GM19025 (cell line): ENCODE measurements at regions not wholly inside any gene's neighbourhood (a gene's known extent, or its start where the extent isn't known, plus 50 kb on each side); places are given as distances from the start of the nearest gene placed in this dataset.
"Not testable (repeated sequence)": the region's sequence is repeated elsewhere in the genome, so short reads cannot be mapped to it uniquely, and the experiment has no call there.

Experiments used
- ATAC-seq: cut with Tn5 transposase; IDR thresholded peaks from one replicate; pipeline ENCODE4 v1.9.1; 2021; ENCODE audit warnings: mild to moderate bottlenecking, low read depth, moderate library complexity; ENCODE audit not compliant: unreplicated experiment

DNA sequence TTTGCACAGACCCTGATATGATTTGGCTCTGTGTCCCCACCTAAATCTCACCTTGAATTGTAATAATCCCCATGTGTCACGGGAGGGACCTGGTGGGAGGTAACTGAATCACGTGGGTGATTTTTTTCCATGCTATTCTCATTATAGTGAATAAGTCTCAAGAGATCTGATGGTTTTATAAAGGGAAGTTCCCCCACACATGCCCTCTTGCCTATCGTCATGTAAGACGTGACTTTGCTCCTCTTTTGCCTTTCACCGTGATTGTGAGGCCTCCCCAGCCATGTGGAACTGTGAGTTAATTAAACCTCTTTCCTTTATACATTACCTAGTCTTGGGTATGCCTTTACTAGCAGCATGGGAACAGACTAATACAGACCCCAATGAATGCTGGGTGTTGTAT lies 347.4 kb downstream of the TUSC7 start:
- ATAC-seq = not testable (repeated sequence)

DNA sequence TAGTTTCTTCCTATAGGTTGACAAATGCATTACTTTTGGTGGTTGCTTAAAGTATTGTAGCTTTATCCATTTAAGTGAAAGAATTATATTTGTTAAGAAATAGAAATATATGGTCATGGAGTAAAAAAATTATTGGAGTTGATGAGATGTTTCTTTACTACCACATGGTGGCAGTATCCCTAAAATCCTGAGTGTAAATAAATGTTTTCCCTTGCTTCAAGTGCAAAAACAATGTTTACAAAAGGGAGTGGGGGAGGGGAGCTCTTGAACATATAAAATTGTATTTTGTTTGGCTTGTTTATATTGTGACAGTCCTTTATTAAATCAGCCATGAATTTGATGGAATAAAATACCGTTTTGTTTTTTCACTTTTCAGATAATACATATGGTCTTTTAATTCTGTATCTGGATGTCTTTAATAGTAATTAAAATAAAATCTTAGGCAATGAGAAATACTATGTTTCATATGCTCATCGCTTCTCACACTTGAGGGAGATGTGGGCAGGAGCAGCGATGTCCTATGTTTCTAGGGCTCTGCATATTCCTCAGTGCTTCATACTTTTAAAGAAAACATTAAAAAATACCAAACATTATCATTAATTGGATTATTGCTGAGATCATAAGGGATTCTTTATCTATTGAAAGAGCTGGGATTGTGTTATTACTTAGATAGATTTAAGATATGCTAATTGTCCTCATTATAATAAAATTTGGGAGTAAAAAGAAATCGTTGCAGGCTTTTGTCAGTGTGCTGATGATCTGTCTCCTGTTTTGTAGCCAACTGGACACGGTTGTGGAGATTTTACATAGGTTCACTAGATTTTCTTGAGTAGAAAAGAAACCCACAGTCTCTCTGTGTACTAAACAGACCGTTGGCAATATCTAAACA lies 349.7 kb downstream of the TUSC7 start:
- ATAC-seq = no peak

DNA sequence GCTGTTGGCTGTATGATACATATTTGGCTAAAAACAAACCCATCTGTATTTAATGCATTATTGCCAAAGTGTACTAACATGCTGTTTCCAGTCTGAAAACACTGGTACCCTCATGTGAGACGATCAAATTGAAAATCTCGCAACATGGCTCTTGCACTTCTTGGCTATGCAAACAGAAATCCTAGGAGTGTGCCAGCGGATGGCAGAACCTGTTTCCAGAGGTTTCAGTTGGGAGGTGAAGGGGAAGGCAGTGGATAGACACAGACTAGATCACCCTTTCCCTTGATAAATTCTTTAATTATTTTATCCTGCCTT lies 350.3 kb downstream of the TUSC7 start:
- ATAC-seq = no peak

DNA sequence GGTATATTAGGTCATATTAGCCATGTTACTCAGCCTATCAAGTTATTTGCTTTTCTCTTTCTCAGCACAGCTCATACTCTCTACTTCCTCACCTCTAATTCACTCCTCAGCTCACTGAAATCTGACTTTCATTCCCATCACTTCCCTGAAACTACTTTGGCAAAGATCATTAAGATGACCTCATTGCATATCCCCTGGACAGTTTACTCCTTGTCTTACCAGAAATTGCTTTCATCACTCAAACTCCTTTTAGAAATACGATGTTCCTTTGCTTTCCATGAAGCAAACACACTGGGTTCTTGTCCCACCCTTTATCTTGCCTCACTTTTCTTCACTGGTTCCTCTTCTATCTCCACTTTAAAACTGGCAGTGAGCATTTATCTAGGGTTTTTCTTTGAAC lies 354.4 kb downstream of the TUSC7 start:
- no peak for ATAC-seq

DNA sequence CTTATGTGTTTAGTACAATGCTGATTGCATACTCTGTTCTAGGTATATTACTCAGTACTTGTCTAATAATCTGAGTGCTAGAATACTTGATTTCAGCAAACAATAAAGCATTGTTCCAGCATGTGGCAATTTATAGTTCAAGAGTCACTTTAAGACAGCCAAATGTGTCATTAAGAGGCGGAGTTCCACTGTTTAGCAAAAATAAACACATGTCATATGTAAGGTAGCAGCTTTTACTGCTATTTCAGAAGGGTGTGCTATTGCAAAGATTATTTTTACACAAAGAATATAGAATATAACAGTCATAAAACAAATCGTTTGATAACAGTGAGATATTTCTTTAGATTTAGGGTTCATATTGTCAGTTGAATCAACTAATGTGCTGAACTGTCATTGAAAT lies 358.7 kb downstream of the TUSC7 start:
- no peak for ATAC-seq

DNA sequence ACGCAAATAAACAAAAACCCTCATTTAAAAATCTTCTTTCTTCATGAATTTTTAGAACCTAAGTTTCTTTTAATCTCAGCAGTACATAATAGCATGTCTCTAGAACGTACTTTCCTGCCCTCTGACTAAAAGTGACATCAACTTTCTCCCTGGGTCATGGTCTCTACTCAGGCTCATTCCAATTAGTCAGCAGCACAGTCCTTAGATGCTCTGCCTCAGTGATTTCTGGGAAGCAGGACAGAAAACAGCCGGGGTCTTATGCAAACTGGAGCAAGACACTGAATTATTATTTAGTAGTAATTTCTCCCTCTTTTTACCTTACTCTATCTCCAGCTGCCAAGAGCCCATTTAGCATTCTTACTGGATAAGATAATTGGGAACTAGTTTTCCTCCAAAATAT lies 365.2 kb downstream of the TUSC7 start:
- no peak for ATAC-seq

DNA sequence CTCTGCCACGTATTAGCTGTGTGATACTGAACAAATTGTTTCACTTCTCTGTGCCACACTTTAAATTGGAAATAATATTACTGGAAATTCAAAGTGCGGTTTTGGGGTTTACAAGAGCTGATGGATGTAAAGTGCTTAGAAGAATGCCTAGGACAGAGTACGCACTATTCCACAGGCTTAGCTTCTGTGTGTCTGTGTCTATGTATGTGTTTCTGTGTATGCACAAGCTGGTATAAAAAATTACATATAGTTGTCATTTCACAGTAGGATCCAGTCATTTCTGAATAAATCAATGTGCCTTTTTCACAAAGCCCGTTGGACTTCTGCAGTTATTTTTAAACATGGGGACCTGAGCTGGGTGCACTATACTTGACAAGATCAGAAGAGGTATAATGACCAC lies 370.4 kb downstream of the TUSC7 start:
- ATAC-seq = no peak

DNA sequence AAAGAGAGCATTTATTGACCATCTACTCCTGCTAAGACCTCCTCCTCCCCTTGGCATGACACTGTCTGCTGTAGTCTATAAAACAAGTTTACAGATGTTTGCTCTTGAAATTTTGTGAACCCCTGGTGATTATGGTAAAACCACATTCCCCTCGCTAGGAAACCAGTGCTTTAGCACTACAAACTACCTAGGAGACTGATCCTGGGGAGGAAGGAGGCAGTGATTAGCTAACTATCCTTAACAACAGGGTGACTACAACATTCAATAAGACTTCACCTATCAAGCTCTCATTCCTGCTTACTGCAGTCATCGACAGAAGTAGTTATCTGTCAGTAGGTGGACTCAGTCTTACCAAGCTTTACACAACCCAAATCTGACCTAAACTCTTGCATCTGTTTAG lies 371.3 kb downstream of the TUSC7 start:
- ATAC-seq = no peak

DNA sequence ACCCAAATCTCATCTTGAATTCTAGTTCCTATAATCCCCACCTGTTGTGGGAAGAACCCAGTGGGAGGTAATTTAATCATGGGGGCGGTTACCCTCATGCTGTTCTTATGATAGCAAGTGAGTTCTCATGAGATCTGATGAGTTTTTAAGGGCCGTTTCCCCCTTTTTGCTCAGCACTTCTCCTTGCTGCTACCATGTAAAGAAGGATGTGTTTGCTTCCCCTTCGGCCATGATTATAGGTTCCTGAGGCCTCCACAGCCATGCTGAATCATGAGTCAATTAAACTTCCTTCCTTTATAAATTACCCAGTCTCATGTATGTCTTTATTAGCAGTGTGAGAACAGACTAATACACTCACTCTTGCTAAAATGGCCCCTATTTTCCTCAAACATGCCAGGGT lies 374.7 kb downstream of the TUSC7 start:
- no peak for ATAC-seq

DNA sequence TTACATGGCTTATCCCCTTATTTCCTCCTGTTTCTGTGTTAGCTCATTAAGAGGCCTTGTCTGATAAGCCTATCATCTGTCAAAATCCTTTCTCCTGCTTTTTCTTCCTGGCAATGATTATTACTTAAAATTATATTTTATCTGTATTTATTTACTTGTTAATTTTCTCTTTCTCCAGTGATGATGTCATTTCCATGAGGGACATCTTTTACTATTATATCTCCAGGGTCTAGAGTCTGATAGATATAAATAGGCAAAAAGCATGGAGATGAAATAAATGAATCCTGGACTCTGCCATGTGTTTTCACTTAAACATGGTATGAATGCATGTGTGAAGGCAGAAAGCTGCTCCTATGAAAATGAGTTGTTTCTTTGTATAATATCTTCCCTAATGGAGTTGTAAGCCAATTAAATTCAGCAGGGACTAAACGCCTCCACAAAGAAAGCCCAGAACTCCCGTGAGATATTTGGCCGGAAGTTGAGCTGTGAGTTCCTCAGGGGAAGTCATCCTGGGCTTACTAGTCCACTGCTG lies 375.2 kb downstream of the TUSC7 start:
- no peak for ATAC-seq

DNA sequence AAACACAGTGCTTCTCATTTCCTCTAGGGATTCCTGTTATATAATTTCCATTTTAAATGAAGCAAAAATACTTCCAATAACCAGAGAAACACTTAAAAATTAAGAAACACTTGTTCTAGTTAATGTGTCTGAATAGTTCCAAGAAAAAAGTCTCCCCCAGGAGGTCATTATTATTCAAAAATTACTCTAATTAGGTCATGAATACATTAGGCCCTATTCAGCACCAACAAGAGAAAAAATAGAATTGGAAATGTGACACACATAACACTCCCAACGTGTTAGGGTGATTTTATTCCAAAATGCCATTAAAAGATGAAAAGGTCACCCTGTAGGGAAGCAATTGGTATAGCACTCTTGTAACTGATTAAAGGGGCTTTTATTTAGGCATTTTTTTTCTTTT lies 382.1 kb downstream of the TUSC7 start:
- no peak for ATAC-seq

DNA sequence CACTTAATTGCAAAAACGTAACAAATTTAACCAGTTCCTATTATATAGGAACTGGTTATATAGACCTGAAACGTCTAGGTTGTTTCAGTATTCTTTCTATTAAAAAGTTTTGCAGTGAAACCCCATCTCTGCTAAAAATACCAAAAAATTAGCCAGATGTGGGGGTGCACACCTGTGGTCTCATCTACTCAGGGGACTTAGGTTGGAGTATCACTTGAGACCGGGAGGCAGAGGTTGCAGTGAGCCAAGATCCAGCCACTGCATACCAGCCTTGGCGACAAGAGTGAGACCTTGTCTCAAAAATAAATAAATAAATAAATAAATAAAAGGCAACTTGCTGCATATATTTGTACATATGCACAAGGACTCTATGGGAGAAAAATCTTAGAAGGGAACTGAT lies 387.0 kb downstream of the TUSC7 start:
- no peak for ATAC-seq

DNA sequence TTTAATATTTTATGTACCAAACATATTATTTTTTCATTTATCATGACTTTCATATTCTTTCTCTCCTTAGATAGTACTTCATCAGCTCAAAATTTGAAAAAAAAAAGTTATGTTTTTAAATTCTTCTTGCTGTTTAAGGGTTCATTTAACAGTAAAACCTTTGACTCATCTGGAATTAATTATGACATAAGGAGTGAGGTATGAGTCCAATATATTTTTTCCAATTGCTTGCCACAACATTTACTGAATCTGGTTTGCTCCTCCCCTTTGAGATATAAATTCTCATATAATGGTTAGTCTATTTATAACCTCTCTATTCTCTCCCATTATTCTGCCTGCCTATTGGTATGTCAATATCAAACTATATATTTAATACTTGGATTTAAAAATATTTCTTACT lies 387.8 kb downstream of the TUSC7 start:
- no peak for ATAC-seq

DNA sequence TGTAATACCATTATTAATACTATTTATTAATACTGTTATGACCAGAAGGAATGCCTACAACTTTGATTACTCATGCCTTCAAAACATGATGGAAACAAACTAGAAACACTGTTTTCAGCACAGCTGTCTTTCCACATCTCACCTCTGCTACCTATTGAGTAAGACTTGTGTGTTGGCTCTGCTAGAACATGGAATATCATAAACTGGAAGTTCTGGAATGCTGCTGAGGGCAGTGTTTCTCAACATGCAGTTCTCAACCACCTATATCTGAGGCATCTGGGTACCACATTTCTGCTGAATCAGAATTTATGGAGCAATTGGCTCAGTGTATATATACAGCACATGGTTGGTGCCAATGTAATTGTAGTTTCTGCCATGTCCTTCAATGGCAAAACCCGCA lies 392.1 kb downstream of the TUSC7 start:
- ATAC-seq = no peak

DNA sequence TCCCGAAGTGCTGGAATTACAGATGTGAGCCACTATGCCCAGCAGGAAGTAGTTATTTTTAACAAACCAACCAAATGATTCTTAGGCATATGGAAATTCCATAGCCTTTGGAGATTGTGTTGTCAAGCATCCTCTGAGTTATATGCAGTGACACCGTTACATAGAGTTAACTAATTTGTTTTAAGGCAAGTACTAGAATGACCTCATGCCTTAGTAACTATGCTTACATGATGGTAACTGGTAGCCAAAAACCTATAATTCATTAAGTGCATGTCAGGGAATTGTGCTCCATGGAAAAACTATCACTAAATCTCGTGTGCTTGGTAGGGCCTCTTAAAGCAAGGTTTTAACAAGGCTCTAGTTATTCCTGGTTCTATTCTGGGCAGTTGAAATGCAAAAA lies 392.8 kb downstream of the TUSC7 start:
- no peak for ATAC-seq

DNA sequence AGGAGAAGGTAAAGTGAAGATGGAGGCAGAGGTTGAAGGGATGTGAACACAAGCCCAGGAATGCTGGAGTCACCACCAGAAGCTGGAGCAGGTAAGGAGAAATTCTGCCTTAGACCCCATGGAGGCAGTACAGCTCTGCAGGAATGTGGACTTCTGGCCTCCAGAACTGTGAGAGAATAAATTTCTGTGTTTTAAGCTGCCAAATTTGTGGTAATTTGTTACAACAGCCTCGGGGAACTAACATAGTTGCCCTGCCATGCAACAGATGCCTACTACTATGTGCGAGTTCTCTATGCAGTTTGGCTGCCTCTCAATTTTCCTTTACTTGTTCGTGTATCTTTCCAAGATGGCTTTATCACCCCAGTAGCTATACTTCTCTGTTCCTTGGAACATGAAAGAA lies 394.1 kb downstream of the TUSC7 start:
- ATAC-seq = no peak

DNA sequence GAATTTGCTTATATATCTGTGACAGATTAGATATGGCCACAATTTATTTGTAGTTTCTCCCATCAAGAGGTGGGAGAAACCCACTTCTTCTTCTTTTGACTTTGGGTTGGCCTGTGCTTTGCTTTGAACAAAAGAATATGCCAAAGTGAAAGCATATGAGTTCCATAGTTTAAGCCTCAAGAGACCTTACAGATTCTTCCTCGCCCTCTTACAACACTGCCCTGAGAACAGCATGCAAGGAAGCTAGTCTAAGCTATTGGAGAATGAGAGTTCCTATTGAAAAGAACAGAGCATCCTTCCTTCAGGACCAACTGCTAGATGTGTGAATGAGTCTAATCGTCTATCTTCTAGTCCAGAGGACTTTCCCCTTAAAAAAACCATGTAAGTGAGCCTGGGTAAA lies 394.8 kb downstream of the TUSC7 start:
- ATAC-seq = no peak

DNA sequence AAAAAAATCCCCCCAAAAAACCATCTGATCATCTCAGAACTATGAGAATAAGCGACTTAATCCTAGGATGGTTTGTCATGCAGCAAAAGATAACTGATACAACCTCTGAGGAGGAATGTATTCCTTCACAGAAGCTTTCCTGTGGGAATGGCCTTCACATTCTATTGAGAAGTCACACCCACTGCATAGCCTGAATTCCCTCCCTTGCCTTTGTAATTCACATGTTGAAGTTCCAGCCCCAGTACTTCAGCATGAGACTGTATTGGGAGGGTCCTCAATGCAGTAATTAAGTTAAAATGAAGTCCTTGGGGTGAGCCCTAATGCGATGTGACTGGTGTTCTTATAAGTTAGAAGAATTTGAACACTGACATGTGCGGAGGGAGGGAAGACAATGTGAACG lies 395.2 kb downstream of the TUSC7 start:
- ATAC-seq = no peak

DNA sequence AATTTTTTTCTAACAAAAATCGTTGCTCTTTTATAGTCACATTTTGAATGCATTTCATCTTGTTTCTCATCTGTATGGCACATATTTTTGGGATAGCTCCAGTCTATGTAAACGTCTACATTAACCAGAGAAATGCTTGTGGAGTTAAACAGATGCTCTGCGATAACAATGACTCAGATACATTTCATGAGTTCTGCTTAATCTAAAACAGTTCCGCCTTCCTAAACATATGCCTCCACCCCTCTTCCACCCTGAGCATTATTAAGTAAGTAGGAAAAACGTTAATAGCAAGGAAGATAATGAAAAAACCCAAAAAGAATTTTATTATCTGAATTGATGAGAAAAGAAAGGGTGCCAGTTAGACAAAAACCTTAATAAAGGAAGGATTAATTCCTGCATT lies 396.1 kb downstream of the TUSC7 start:
- ATAC-seq = no peak

DNA sequence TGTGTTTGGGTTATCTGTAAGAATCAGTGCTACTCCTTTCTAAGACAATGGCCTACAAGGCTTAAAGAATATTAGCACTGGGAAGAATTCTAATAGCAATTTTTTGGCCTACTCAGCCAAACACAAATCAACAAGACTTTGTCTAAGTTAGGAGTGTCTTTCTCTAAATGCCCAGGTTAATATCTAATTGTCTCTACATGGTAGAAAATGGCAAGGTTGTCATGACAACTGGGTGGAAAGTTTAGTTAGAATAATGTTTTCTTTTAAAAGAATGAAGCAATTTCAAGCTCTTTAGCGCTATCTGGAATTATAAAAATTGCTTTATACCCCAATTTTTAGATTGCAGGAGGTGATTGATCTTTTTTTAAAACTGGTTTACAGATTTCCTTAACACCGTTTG lies 396.8 kb downstream of the TUSC7 start:
- no peak for ATAC-seq

DNA sequence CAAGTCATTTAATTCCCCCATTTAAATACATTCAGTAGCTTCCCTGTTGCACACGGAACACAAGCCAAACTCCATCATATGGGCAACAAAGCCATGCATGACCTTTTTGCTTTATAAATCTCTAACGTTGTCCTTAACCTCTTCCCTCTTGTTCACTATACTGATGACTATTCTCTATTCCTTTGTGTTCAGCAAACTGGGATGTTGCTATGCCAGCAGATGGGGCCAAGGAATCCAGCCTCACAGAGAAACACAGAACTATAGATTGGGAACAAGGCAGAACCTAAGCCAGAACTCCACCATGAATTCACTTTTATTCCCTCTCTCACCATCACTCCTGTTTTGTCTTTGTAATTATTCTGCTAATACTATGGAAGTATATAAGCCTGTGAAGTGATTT lies 398.4 kb downstream of the TUSC7 start:
- no peak for ATAC-seq

DNA sequence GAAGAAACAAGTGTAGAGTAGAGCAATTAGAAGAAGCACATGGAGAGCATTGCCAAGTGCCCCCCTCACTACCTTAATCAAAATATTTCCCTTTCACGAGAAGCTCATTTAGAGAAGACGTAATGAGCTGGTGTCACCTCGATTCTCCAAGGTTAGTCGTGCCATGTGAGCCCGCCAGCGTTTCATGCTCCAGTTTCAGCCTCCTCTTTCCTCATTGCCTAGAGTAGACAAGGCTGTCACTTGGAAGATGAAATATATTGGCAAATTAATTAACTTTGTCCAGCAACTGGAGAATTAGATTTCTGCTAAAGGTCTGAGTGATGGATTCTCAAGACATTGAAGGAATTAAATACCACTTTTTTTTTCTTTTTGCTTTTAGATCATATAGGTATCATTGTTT lies 399.6 kb downstream of the TUSC7 start:
- no peak for ATAC-seq
